Astrocyte of the cerebellum (primary cell): ENCODE measurements at regions not wholly inside any gene's neighbourhood (a gene's known extent, or its start where the extent isn't known, plus 50 kb on each side); places are given as distances from the start of the nearest gene placed in this dataset.
A peak's percentile ranks its signal among the peaks of the same experiment; 100 is the strongest.

Experiments used
- DNase-seq: peaks from one replicate; pipeline ENCODE4 v3.0.0-alpha.2; 2011; ENCODE audit warnings: low read depth
- H3K4me3 ChIP-seq: 2 replicates; pipeline ENCODE4 v1.5.1; 2011; ENCODE audit warnings: mild to moderate bottlenecking, low read depth, low read length, moderate library complexity
- in situ Hi-C: cut with HindIII; loops from 2 replicates; pipeline ENCODE4 v1.10.0; 2017; ENCODE audit warnings: low sequenced_read_pairs
- TF ChIP-seq, protein P1 (sequence below): IDR thresholded peaks from 2 replicates; pipeline ENCODE4 v1.5.1; 2012; ENCODE audit warnings: low read length, low read depth, moderate library complexity, mild to moderate bottlenecking; ENCODE audit errors: missing control alignments

GRCh38 chr2:224241001-224241400, 160.9 kb downstream of the FAM124B start:
- no peak overlapping the region for H3K4me3 ChIP-seq
- in situ Hi-C loops = no loop called here
- TF ChIP-seq, protein P1, sequence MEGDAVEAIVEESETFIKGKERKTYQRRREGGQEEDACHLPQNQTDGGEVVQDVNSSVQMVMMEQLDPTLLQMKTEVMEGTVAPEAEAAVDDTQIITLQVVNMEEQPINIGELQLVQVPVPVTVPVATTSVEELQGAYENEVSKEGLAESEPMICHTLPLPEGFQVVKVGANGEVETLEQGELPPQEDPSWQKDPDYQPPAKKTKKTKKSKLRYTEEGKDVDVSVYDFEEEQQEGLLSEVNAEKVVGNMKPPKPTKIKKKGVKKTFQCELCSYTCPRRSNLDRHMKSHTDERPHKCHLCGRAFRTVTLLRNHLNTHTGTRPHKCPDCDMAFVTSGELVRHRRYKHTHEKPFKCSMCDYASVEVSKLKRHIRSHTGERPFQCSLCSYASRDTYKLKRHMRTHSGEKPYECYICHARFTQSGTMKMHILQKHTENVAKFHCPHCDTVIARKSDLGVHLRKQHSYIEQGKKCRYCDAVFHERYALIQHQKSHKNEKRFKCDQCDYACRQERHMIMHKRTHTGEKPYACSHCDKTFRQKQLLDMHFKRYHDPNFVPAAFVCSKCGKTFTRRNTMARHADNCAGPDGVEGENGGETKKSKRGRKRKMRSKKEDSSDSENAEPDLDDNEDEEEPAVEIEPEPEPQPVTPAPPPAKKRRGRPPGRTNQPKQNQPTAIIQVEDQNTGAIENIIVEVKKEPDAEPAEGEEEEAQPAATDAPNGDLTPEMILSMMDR = no peak
- no peak for DNase-seq

DNA sequence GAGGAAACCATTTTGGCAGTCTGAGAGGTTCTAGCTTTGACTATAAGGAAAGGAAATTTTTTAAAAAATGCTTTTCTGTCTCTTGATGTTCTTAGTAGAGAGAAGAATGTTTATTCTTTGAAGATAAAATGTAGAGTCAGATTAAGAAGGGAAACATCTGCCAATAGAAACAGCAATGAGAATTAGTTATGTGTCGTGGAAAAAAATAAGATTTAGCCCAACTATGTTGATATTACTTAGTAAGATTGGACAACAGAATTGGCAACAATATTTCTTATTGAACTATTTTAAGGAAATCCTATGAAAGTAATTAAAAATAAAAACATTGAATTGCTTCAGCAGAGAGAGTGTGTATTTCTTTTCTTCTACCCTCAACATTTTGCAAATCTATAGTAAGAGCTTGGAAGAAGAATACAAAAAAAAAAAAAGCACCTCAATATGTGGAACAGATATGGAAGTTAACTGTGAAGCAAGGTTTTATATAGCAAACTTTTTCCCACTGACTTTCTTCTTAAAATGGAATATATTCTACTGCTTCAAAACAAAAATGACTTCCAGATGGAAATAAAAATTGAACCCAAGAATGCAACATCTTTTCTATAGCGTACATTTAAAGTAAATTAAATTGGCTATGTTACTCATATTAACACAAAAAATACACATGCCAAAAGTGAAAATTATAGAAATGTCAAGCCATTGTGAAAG, 177.9 kb downstream of the FAM124B start:
- in situ Hi-C loops = no loop called here
- no peak overlapping the region for H3K4me3 ChIP-seq
- no peak for DNase-seq
- TF ChIP-seq, protein P1 = no peak

- H3K4me3 ChIP-seq = no peak overlapping the region
- TF ChIP-seq, protein P1 = no peak
- DNase-seq = no peak
- in situ Hi-C loops = no loop called here
These were observed 178.9 kb downstream of the FAM124B start for GRCh38 chr2:224222974-224223373.

DNA sequence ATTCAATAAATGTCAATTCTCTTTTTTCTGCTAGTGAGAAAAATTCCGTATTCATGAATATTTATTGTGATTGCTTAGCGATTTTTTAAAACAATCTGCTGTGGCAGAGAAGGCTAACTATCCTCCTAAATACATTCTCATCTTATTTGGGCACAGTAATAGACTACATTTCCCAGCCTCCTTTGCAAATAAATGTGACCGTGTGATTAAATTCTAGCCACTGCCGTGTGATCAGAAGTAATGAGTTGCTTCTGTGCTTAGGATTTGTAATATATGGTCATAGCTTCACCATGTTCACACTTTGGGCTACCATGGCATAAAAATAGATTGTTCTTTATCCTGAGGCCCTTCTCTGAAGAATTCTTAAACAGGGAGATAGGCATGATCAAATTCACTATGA, 179.6 kb downstream of the FAM124B start:
- in situ Hi-C loops = no loop called here
- H3K4me3 ChIP-seq = no peak overlapping the region
- DNase-seq = no peak
- TF ChIP-seq, protein P1 = no peak

GRCh38 chr2:224221455-224221913, 180.4 kb downstream of the FAM124B start:
- DNase-seq = peak; percentile 87
- TF ChIP-seq, protein P1 = no peak

DNA sequence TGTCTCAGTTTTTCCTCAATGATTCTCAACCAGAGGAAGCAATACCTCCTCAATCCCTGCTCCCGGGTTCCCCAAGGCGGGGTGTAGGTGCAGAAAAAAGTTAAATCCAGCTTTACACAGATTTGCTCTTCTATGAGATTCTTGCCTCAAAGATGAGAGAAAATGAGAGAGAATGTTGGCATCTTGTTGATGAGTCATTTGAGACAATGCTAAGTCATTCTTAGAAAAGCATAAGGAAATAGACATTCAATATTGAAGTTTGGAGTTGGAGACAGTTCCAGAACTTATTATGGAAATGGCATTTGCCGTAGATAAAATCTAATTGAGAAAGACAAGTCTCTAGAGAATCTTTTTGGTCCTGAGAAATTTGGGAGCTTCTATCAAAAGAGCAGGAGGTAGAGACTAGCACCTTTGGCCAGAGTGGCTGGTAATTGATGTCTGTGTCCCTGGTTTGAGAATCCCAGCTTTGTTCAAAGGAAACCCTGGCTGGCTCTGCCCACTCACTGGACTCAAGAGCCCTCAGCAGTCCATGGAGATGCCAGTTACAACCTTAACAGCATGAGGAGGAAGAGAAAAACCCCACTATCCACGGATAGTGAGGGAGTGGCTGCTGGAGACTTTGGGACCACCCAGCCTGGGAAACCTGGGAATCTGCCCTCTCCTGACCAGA, 181.2 kb downstream of the FAM124B start:
- in situ Hi-C loops = no loop called here
- TF ChIP-seq, protein P1 = no peak
- no peak overlapping the region for H3K4me3 ChIP-seq
- DNase-seq = no peak

More at GRCh38 chr2:224221455-224221913, 180.4 kb downstream of the FAM124B start:
- in situ Hi-C loops = no loop called here
- no peak overlapping the region for H3K4me3 ChIP-seq
